GM12878 (cell line): ENCODE measurements at regions not wholly inside any gene's neighbourhood (a gene's known extent, or its start where the extent isn't known, plus 50 kb on each side); places are given as distances from the start of the nearest gene placed in this dataset.

Source experiments
- ATAC-seq: fragments of 200-7000 bp; cut with Tn5 transposase; 3 replicates; pipeline ENCODE4 v1.9.1; 2020; ENCODE audit warnings: mild to moderate bottlenecking, moderate library complexity
- BruUV-seq: library from RNA; stranded (reverse); fragments of 400-500 nt; replicated peaks from 2 replicates; lab custom pipeline; 2021; lab: Mats Ljungman, UMichigan
- CTCF ChIA-PET: fragments of 300-600 bp; sonication (Branson Sonifier 250); formaldehyde crosslinking; extraction: SDS; loops from one replicate; lab custom pipeline; 2021; ENCODE audit warnings: inconsistent platforms; lab: Yijun Ruan, JAX
- POLR2A ChIA-PET: fragments of 350-600 bp; formaldehyde crosslinking; extraction: SDS; loops from one replicate; lab custom pipeline; 2021; ENCODE audit warnings: inconsistent platforms; lab: Charles Lee
- RAD21 ChIA-PET: fragments of 300-600 bp; sonication (Branson Sonifier 250); formaldehyde crosslinking; loops from one replicate; lab custom pipeline; 2023; ENCODE audit warnings: antibody characterized with exemption; ENCODE audit not compliant: unreplicated experiment; lab: Charles Lee
- SMC1A ChIA-PET: fragments of 300-600 bp; sonication (Branson Sonifier 250); formaldehyde crosslinking; loops from one replicate; lab custom pipeline; 2023; ENCODE audit not compliant: unreplicated experiment, uncharacterized antibody; lab: Charles Lee
- DNase-seq: peaks from one replicate; pipeline ENCODE4 v3.0.0-alpha.2; 2011; ENCODE audit warnings: low read depth, low spot score
- FAIRE-seq: peaks from 3 replicates; lab custom pipeline; 2011; peaks lifted over from hg19 to GRCh38; lab: Jason Lieb, UNC
- H2AFZ ChIP-seq: 2 replicates; pipeline ENCODE4 v1.6.0; 2011; ENCODE audit warnings: low read depth, low read length, control low read depth; ENCODE audit not compliant: control insufficient read depth
- H3K27ac ChIP-seq: 2 replicates; pipeline ENCODE4 v1.5.1; 2011; ENCODE audit warnings: control low read depth; ENCODE audit not compliant: control insufficient read depth, insufficient read depth
- H3K27me3 ChIP-seq, 2 experiments: replicated peaks in 1 of 2; 2 replicates each; pipeline versions ENCODE4 v1.6.0 to v1.6.1; 2011; ENCODE audit warnings: low read length in 1 of 2; ENCODE audit not compliant: control insufficient read depth in 2 of 2, insufficient read depth in 2 of 2
- H3K36me3 ChIP-seq, 2 experiments: 2 replicates each; pipeline ENCODE4 v1.5.1; 2011; ENCODE audit warnings: low read length in 1 of 2; ENCODE audit not compliant: control insufficient read depth in 2 of 2, insufficient read depth in 2 of 2
- H3K4me1 ChIP-seq: 2 replicates; pipeline ENCODE4 v1.6.1; 2011; ENCODE audit warnings: mild to moderate bottlenecking, low read length, moderate library complexity, mixed read lengths; ENCODE audit not compliant: control insufficient read depth, insufficient read depth
- H3K4me2 ChIP-seq: 2 replicates; pipeline ENCODE4 v1.6.0; 2011; ENCODE audit warnings: control low read depth; ENCODE audit not compliant: control insufficient read depth, insufficient read depth
- H3K4me3 ChIP-seq: fragments of 200-600 bp; sonication (generic); 2 replicates; pipeline ENCODE4 v1.5.1; 2016
- H3K79me2 ChIP-seq: 2 replicates; pipeline ENCODE4 v1.6.0; 2011; ENCODE audit warnings: low read length; ENCODE audit not compliant: control insufficient read depth, insufficient read depth
- H3K9ac ChIP-seq: 2 replicates; pipeline ENCODE4 v1.8.0; 2011; ENCODE audit warnings: low read length, control low read depth, mixed read lengths; ENCODE audit not compliant: control insufficient read depth, insufficient read depth
- H3K9me3 ChIP-seq: replicated peaks from 3 replicates; pipeline ENCODE4 v1.5.1; 2011; ENCODE audit warnings: mild to moderate bottlenecking, low read length; ENCODE audit not compliant: control insufficient read depth, insufficient read depth
- H4K20me1 ChIP-seq: 2 replicates; pipeline ENCODE4 v1.6.0; 2011; ENCODE audit not compliant: control insufficient read depth, insufficient read depth
- ASH2L ChIP-seq: fragments of 300-600, 200-600 bp; sonication (generic); IDR thresholded peaks from 2 replicates; pipeline ENCODE4 v1.6.1; 2017; ENCODE audit warnings: low read depth, mild to moderate bottlenecking, borderline replicate concordance
- CHD1 ChIP-seq: IDR thresholded peaks from 2 replicates; pipeline ENCODE4 v1.6.1; 2012; ENCODE audit warnings: low read depth, low read length, improper control_type of control experiment
- DPF2 ChIP-seq: fragments of 450-650 bp; IDR thresholded peaks from 2 replicates; pipeline ENCODE4 v1.6.1; 2017; ENCODE audit warnings: mild to moderate bottlenecking
- IRF4 ChIP-seq: IDR thresholded peaks from 2 replicates; pipeline ENCODE4 v1.6.1; 2011; ENCODE audit warnings: low read depth, low read length
- MTA2 ChIP-seq: fragments of 450-650 bp; IDR thresholded peaks from 2 replicates; pipeline ENCODE4 v1.6.1; 2016; ENCODE audit warnings: low read depth, mild to moderate bottlenecking, moderate library complexity
- NBN ChIP-seq: fragments of 450-650 bp; IDR thresholded peaks from 2 replicates; pipeline ENCODE4 v1.6.1; 2016
- NFYB ChIP-seq: IDR thresholded peaks from 2 replicates; pipeline ENCODE4 v1.6.1; 2011; ENCODE audit warnings: low read depth, mild to moderate bottlenecking, low read length, improper control_type of control experiment, moderate library complexity; ENCODE audit not compliant: insufficient read depth
- PAX5 ChIP-seq: IDR thresholded peaks from 2 replicates; pipeline ENCODE4 v1.6.1; 2011; ENCODE audit warnings: low read depth, low read length, borderline replicate concordance
- PKNOX1 ChIP-seq: fragments of 450-650 bp; IDR thresholded peaks from 2 replicates; pipeline ENCODE4 v1.6.1; 2016; ENCODE audit warnings: mild to moderate bottlenecking
- PRDM15 ChIP-seq: fragments of 450-650 bp; formaldehyde crosslinking; IDR thresholded peaks from 2 replicates; pipeline ENCODE4 v1.4.0; 2020; ENCODE audit warnings: mild to moderate bottlenecking, moderate library complexity
- RCOR1 ChIP-seq: conservative IDR thresholded peaks from 2 replicates; pipeline ENCODE4 v1.6.1; 2012; ENCODE audit warnings: low read depth, low read length, improper control_type of control experiment
- SUZ12 ChIP-seq: fragments of 200-600 bp; sonication (generic); IDR thresholded peaks from one replicate; pipeline ENCODE4 v1.6.1; 2018; ENCODE audit warnings: antibody characterized with exemption, mild to moderate bottlenecking; ENCODE audit not compliant: unreplicated experiment
- YY1 ChIP-seq: IDR thresholded peaks from 2 replicates; pipeline ENCODE4 v1.6.1; 2011; ENCODE audit warnings: low read depth, mild to moderate bottlenecking, low read length
- WGBS: methylation state at CpG from one replicate; pipeline ENCODE4 v1.1.6; 2016; ENCODE audit warnings: low lambda C conversion rate; ENCODE audit not compliant: insufficient replicate concordance, insufficient coverage; ENCODE audit errors: missing lambda C conversion rate; 5-methylcytosine and 5-hydroxymethylcytosine counted together
- in situ Hi-C: fragments of 300-500 bp; cut with MboI; formaldehyde crosslinking; loops from 9 replicates; pipeline ENCODE4 v1.14.3; 2018; ENCODE audit warnings: mixed read lengths
- intact Hi-C: fragments of 100-400 bp; cut with micrococcal nuclease; formaldehyde crosslinking; loops from one replicate; pipeline ENCODE4 v1.14.2; 2022; ENCODE audit not compliant: unreplicated experiment
- TF ChIP-seq, protein P1 (sequence below): IDR thresholded peaks from 2 replicates; pipeline ENCODE4 v1.6.1; 2012; ENCODE audit warnings: low read depth, low read length, improper control_type of control experiment
- TF ChIP-seq, protein P2 (sequence below): fragments of 450-650 bp; IDR thresholded peaks from 2 replicates; pipeline ENCODE4 v1.6.1; 2017; ENCODE audit warnings: low read depth, mild to moderate bottlenecking, moderate library complexity
- TF ChIP-seq, protein P3 (sequence below): IDR thresholded peaks from 2 replicates; pipeline ENCODE4 v1.6.1; 2012; ENCODE audit warnings: low read depth, low read length, improper control_type of control experiment

GRCh38 chr3:1942781-1943180 lies 155.9 kb upstream of the CNTN4 start:
- H3K27ac ChIP-seq = no peak overlapping the region
- CTCF ChIA-PET = no interaction called here

More at GRCh38 chr3:1942781-1943180, 155.9 kb upstream of the CNTN4 start:
- DNase-seq = no peak
- Histone ChIP-seq H2AFZ (no peak overlapping the region), H3K4me2 (no peak overlapping the region), H3K27me3 (no peaks in the 10 kb centered on the region), H3K79me2 (no peaks in the 10 kb centered on the region), H3K9ac (no peak overlapping the region), H3K9me3 (no peaks in the 10 kb centered on the region), H4K20me1 (no peaks in the 10 kb centered on the region), H3K4me1 (no peaks in the 10 kb centered on the region), H3K36me3 (no peaks in the 10 kb centered on the region), H3K4me3 (no peak overlapping the region)
- ChIA-PET SMC1A (no interaction called here), POLR2A (no interaction called here), RAD21 (no interaction called here)
- peak; percentile 43 for ATAC-seq
- in situ Hi-C loops = no loop called here
- BruUV-seq = no TSS peak
- 0% methylated on average over 1 of the region's 1 CpG for WGBS
- no peak for FAIRE-seq
- intact Hi-C loops = no loop called here
- TF ChIP-seq RCOR1 (no peak), PRDM15 (CRISPR knock-in tag) (no peak), NBN (no peak), YY1 (no peak), CHD1 (no peak), DPF2 (no peak), PKNOX1 (no peak), NFYB (no peak), ASH2L (no peak), PAX5 (no peak), IRF4 (no peak), MTA2 (no peak), SUZ12 (no peak)
- TF ChIP-seq, protein P1, sequence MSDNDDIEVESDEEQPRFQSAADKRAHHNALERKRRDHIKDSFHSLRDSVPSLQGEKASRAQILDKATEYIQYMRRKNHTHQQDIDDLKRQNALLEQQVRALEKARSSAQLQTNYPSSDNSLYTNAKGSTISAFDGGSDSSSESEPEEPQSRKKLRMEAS = no peak
- TF ChIP-seq, protein P2, sequence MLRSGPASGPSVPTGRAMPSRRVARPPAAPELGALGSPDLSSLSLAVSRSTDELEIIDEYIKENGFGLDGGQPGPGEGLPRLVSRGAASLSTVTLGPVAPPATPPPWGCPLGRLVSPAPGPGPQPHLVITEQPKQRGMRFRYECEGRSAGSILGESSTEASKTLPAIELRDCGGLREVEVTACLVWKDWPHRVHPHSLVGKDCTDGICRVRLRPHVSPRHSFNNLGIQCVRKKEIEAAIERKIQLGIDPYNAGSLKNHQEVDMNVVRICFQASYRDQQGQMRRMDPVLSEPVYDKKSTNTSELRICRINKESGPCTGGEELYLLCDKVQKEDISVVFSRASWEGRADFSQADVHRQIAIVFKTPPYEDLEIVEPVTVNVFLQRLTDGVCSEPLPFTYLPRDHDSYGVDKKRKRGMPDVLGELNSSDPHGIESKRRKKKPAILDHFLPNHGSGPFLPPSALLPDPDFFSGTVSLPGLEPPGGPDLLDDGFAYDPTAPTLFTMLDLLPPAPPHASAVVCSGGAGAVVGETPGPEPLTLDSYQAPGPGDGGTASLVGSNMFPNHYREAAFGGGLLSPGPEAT = no peak
- TF ChIP-seq, protein P3, sequence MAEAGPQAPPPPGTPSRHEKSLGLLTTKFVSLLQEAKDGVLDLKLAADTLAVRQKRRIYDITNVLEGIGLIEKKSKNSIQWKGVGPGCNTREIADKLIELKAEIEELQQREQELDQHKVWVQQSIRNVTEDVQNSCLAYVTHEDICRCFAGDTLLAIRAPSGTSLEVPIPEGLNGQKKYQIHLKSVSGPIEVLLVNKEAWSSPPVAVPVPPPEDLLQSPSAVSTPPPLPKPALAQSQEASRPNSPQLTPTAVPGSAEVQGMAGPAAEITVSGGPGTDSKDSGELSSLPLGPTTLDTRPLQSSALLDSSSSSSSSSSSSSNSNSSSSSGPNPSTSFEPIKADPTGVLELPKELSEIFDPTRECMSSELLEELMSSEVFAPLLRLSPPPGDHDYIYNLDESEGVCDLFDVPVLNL = no peak
- TF ChIP-seq, all 136 proteins: peak for 0
